ENCODE measurements at regions not wholly inside any gene's neighbourhood (a gene's known extent, or its start where the extent isn't known, plus 50 kb on each side); places are given as distances from the start of the nearest gene placed in this dataset.

DNA sequence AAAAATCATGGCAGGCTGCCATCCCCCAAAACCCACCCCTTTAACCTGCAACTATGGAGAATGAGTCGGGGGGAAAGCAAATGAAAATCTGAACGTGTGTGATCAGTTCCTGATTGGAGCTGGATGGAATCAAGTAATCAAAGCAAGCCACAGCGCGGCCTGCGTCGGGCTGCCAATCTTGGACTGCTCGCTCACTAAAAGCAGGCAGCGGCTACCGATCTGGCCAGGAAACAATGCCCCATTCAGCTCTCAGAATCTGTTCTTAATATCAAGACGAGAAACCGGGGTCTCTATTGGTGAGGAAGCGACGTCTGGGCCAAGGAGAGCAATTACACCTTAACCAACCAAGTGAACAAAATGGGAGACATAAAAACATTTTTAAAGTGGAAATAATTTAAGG is 472.2 kb downstream of the SOX6 start:
- TF ChIP-seq, protein P1, sequence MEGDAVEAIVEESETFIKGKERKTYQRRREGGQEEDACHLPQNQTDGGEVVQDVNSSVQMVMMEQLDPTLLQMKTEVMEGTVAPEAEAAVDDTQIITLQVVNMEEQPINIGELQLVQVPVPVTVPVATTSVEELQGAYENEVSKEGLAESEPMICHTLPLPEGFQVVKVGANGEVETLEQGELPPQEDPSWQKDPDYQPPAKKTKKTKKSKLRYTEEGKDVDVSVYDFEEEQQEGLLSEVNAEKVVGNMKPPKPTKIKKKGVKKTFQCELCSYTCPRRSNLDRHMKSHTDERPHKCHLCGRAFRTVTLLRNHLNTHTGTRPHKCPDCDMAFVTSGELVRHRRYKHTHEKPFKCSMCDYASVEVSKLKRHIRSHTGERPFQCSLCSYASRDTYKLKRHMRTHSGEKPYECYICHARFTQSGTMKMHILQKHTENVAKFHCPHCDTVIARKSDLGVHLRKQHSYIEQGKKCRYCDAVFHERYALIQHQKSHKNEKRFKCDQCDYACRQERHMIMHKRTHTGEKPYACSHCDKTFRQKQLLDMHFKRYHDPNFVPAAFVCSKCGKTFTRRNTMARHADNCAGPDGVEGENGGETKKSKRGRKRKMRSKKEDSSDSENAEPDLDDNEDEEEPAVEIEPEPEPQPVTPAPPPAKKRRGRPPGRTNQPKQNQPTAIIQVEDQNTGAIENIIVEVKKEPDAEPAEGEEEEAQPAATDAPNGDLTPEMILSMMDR (IDR thresholded peaks at IDR 0.05) = no peak
- TF ChIP-seq POLR2A (IDR thresholded peaks at IDR 0.05) = no peak

All from uterus (tissue), 2 donors.